CD14-positive monocyte (primary cell): ENCODE measurements at regions not wholly inside any gene's neighbourhood (a gene's known extent, or its start where the extent isn't known, plus 50 kb on each side); places are given as distances from the start of the nearest gene placed in this dataset.

Source experiments
- DNase-seq, 3 donors: peaks; one replicate each; pipeline ENCODE4 v3.0.0-alpha.2; 2011 to 2022
- H2AFZ ChIP-seq: 2 replicates; pipeline ENCODE4 v1.6.0; 2012; ENCODE audit warnings: mild to moderate bottlenecking, low read depth, low read length, inconsistent platforms; ENCODE audit not compliant: insufficient read depth, poor library complexity, severe bottlenecking
- H3K27ac ChIP-seq, 2 donors: 1 replicate in 1 of 2; 2 replicates in 1 of 2; pipeline ENCODE4 v1.5.1; 2012 to 2013; ENCODE audit warnings: low read length in 2 of 2, control low read depth in 1 of 2, inconsistent platforms in 1 of 2, low read depth in 1 of 2, mild to moderate bottlenecking in 1 of 2
- H3K27me3 ChIP-seq, 2 donors: one replicate each; pipeline versions ENCODE4 v1.6.0 to v1.6.1; 2011 to 2013; ENCODE audit warnings: low read length in 2 of 2; ENCODE audit not compliant: control insufficient read depth in 2 of 2, insufficient read depth in 2 of 2
- H3K36me3 ChIP-seq, 2 donors: replicated peaks in 1 of 2; 1 replicate in 1 of 2; 2 replicates in 1 of 2; pipeline versions ENCODE4 v1.5.1 to v1.6.1; 2012 to 2013; ENCODE audit warnings: low read length in 2 of 2, control low read depth in 1 of 2, inconsistent platforms in 1 of 2, mild to moderate bottlenecking in 1 of 2; ENCODE audit not compliant: insufficient read depth in 2 of 2, control insufficient read depth in 1 of 2
- H3K4me1 ChIP-seq, 2 donors: 1 replicate in 1 of 2; 2 replicates in 1 of 2; pipeline versions ENCODE4 v1.5.1 to v1.6.1; 2012 to 2013; ENCODE audit warnings: low read length in 2 of 2, control low read depth in 1 of 2, inconsistent platforms in 1 of 2, mild to moderate bottlenecking in 1 of 2, moderate library complexity in 1 of 2; ENCODE audit not compliant: insufficient read depth in 2 of 2, control insufficient read depth in 1 of 2
- H3K4me2 ChIP-seq: replicated peaks from 2 replicates; pipeline ENCODE3; 2012; ENCODE audit warnings: low read length, moderate library complexity, mild to moderate bottlenecking; ENCODE audit not compliant: poor library complexity, severe bottlenecking; ENCODE audit errors: extremely low read depth
- H3K4me3 ChIP-seq, 3 experiments: fragments of 200-600 bp in 1 of 3; sonication (generic) in 1 of 3; replicated peaks in 1 of 3; 1 replicate in 2 of 3; 2 replicates in 1 of 3; pipeline ENCODE4 v1.5.1; 2011 to 2013; ENCODE audit warnings: low read length in 3 of 3, mild to moderate bottlenecking in 3 of 3, control low read depth in 2 of 3, low read depth in 2 of 3, inconsistent platforms in 1 of 3, moderate library complexity in 1 of 3
- H3K79me2 ChIP-seq: 2 replicates; pipeline ENCODE4 v1.6.0; 2012; ENCODE audit warnings: mild to moderate bottlenecking, control low read depth, inconsistent platforms, low read length, moderate library complexity; ENCODE audit not compliant: insufficient read depth
- H3K9ac ChIP-seq: 2 replicates; pipeline ENCODE4 v1.6.0; 2017; ENCODE audit warnings: low read length, mild to moderate bottlenecking; ENCODE audit not compliant: insufficient read depth, poor library complexity, severe bottlenecking
- H3K9me3 ChIP-seq, 2 donors: replicated peaks in 1 of 2; 1 replicate in 1 of 2; 2 replicates in 1 of 2; pipeline versions ENCODE4 v1.5.1 to v1.6.1; 2012 to 2013; ENCODE audit warnings: low read length in 2 of 2, control low read depth in 1 of 2; ENCODE audit not compliant: control insufficient read depth in 1 of 2, insufficient read depth in 1 of 2
- H4K20me1 ChIP-seq: 2 replicates; pipeline ENCODE4 v1.6.0; 2012; ENCODE audit warnings: mild to moderate bottlenecking, low read length, control low read depth, moderate library complexity; ENCODE audit not compliant: insufficient read depth
- H3K27ac Mint-ChIP-seq, 7 donors: one replicate each; pipeline ENCODE4 v1.8.0; 2020; ENCODE audit warnings: mild to moderate bottlenecking in 7 of 7, mixed read lengths in 7 of 7, moderate library complexity in 6 of 7, inconsistent platforms in 2 of 7
- H3K27me3 Mint-ChIP-seq, 3 donors: one replicate each; pipeline ENCODE4 v1.8.0; 2021 to 2022; ENCODE audit warnings: low read depth in 3 of 3, mild to moderate bottlenecking in 3 of 3, mixed read lengths in 3 of 3, moderate library complexity in 3 of 3, inconsistent platforms in 1 of 3
- H3K36me3 Mint-ChIP-seq, 2 donors: one replicate each; pipeline ENCODE4 v1.8.0; 2020; ENCODE audit warnings: mixed read lengths in 2 of 2, inconsistent platforms in 1 of 2, mild to moderate bottlenecking in 1 of 2
- H3K4me1 Mint-ChIP-seq: one replicate; pipeline ENCODE4 v1.8.0; 2020; ENCODE audit warnings: mild to moderate bottlenecking, mixed read lengths
- H3K4me3 Mint-ChIP-seq, 2 donors: one replicate each; pipeline ENCODE4 v1.8.0; 2020; ENCODE audit warnings: mild to moderate bottlenecking in 2 of 2, mixed read lengths in 2 of 2, moderate library complexity in 1 of 2
- H3K9me3 Mint-ChIP-seq, 7 donors: one replicate each; pipeline ENCODE4 v1.8.0; 2020 to 2022; ENCODE audit warnings: mixed read lengths in 7 of 7, mild to moderate bottlenecking in 6 of 7, moderate library complexity in 6 of 7, inconsistent platforms in 2 of 7
- WGBS: methylation state at CpG from one replicate; pipeline ENCODE4 v1.1.5; 2013; ENCODE audit warnings: missing lambda C conversion rate; ENCODE audit not compliant: insufficient coverage; 5-methylcytosine and 5-hydroxymethylcytosine counted together
- intact Hi-C, 2 donors: fragments of 100-400 bp; cut with micrococcal nuclease; formaldehyde crosslinking; loops; one replicate each; pipeline versions ENCODE4 v1.15.0 to v1.15.1; 2023
- TF ChIP-seq, protein P1 (sequence below): fragments of 200-600 bp; IDR thresholded peaks from one replicate; pipeline ENCODE4 v1.8.0; 2022; ENCODE audit warnings: antibody characterized with exemption, mild to moderate bottlenecking

DNA sequence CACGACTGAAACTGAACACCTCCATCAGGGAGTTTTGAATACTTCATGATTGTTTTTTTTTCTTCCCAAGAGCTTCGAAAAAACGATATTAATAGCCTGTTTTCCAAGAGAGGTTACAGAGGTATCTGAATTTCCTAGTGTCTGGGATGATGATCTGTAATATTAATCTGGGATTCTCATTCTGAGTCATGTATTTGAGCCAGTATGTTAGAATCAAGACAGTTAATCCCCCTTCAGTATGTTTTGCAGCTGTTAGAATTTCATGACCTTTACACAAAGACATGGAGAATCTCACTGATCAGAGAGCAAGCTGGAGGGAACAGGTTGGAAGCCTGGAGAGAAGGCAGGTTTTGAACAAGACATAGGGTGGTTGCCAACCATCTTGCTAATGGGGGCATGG is 234.5 kb upstream of the GAP43 start:
- H3K36me3 Mint-ChIP-seq = no peaks in the 10 kb centered on the region
- no CpG with 5 or more reads among the region's 3 CpGs for WGBS
- Histone ChIP-seq H3K4me1 (no peaks in the 10 kb centered on the region), H4K20me1 (no peaks in the 10 kb centered on the region), H3K27ac (no peak overlapping the region), H3K79me2 (no peaks in the 10 kb centered on the region), H3K4me3 (no peak overlapping the region), H3K36me3 (no peaks in the 10 kb centered on the region), H3K27me3 (no peaks in the 10 kb centered on the region), H2AFZ (no peak overlapping the region), H3K4me2 (no peak overlapping the region), H3K9me3 (no peaks in the 10 kb centered on the region), H3K9ac (no peak overlapping the region)
- H3K27ac Mint-ChIP-seq = no peak overlapping the region
- H3K4me3 Mint-ChIP-seq = no peak overlapping the region
- no peaks in the 10 kb centered on the region for H3K4me1 Mint-ChIP-seq
- H3K27me3 Mint-ChIP-seq = no peaks in the 10 kb centered on the region
- H3K9me3 Mint-ChIP-seq = peaks cover 0 to 5% (median 0%) of the 10 kb centered on the region in 7 donors
- no peak for DNase-seq
- intact Hi-C loops = no loop called here
- TF ChIP-seq, protein P1, sequence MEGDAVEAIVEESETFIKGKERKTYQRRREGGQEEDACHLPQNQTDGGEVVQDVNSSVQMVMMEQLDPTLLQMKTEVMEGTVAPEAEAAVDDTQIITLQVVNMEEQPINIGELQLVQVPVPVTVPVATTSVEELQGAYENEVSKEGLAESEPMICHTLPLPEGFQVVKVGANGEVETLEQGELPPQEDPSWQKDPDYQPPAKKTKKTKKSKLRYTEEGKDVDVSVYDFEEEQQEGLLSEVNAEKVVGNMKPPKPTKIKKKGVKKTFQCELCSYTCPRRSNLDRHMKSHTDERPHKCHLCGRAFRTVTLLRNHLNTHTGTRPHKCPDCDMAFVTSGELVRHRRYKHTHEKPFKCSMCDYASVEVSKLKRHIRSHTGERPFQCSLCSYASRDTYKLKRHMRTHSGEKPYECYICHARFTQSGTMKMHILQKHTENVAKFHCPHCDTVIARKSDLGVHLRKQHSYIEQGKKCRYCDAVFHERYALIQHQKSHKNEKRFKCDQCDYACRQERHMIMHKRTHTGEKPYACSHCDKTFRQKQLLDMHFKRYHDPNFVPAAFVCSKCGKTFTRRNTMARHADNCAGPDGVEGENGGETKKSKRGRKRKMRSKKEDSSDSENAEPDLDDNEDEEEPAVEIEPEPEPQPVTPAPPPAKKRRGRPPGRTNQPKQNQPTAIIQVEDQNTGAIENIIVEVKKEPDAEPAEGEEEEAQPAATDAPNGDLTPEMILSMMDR = no peak

DNA sequence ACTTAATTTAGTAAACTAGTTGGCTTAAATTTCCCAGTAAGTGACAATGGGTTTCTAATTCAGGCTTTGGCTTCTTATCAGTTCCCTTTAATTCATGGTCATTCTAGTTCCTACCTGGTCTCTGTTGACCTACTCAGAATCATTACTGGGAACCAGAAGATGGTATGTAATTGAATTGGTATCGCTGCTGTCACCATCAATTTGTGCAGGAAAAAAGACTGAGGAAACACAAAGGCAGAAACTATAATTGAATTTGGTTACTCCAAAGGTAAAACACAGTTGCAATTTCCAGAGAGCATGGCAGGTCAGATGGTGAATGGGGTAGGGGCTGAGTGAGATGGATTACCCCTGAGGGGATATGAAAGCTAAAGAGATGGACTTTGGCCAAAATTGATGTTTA is 226.5 kb upstream of the GAP43 start:
- WGBS = 87% methylated on average over 1 of the region's 1 CpG

More for the DNA sequence above, 226.5 kb upstream of the GAP43 start:
- DNase-seq = no peak
- no peaks in the 10 kb centered on the region for H4K20me1 ChIP-seq
- no peaks in the 10 kb centered on the region for H3K4me1 Mint-ChIP-seq
- H3K27me3 ChIP-seq = no peaks in the 10 kb centered on the region
- H3K9me3 Mint-ChIP-seq = peaks cover 0 to 2% (median 0%) of the 10 kb centered on the region in 7 donors
- intact Hi-C loops = no loop called here
- H2AFZ ChIP-seq = no peak overlapping the region
- no peaks in the 10 kb centered on the region for H3K79me2 ChIP-seq
- no peaks in the 10 kb centered on the region for H3K9me3 ChIP-seq
- no peak overlapping the region for H3K4me3 ChIP-seq
- TF ChIP-seq, protein P1 = no peak
- H3K27ac ChIP-seq = no peak overlapping the region
- H3K27ac Mint-ChIP-seq = no peak overlapping the region
- no peaks in the 10 kb centered on the region for H3K4me1 ChIP-seq
- H3K4me3 Mint-ChIP-seq = no peak overlapping the region
- H3K4me2 ChIP-seq = no peak overlapping the region
- H3K27me3 Mint-ChIP-seq = peaks cover 0 to 2% (median 0%) of the 10 kb centered on the region in 3 donors
- no peaks in the 10 kb centered on the region for H3K36me3 Mint-ChIP-seq
- H3K36me3 ChIP-seq = no peaks in the 10 kb centered on the region
- H3K9ac ChIP-seq = no peak overlapping the region
